ENCODE measurements at regions not wholly inside any gene's neighbourhood (a gene's known extent, or its start where the extent isn't known, plus 50 kb on each side); places are given as distances from the start of the nearest gene placed in this dataset.

GRCh38 chr5:54785729-54786591 is 199.4 kb downstream of the ESM1 start:
- H3K4me2 ChIP-seq (replicated peaks; ENCODE audit: extremely low read depth, low read length, poor library complexity, severe bottlenecking): peak overlapping the region; percentile 12
- H3K79me2 ChIP-seq (ENCODE audit: insufficient read depth, low read length): no peaks in the 10 kb centered on the region
- H3K9ac ChIP-seq (ENCODE audit: insufficient read depth, low read length, poor library complexity, severe bottlenecking): no peak overlapping the region
- Mint-ChIP-seq H3K4me3 (peak overlapping the region in 1 of 2 donors; percentile 53), H3K9me3 (peaks cover 2 to 13% (median 7%) of the 10 kb centered on the region in 7 donors), H3K4me1 (peaks cover 21% of the 10 kb centered on the region), H3K27ac (peak overlapping the region; percentile 78 to 92 (median 88)), H3K36me3 (peaks cover 3 to 4% of the 10 kb centered on the region in 2 donors), H3K27me3 (ENCODE audit: low read depth in 3 of 3) (no peaks in the 10 kb centered on the region)
- H3K27me3 ChIP-seq (ENCODE audit: control insufficient read depth in 2 of 2, insufficient read depth in 2 of 2, low read length in 2 of 2): no peaks in the 10 kb centered on the region
- H3K27ac ChIP-seq (ENCODE audit: low read depth in 1 of 2, low read length in 2 of 2): peak overlapping the region; percentile 54 to 56
- H3K36me3 ChIP-seq (replicated peaks in 1 of 2; ENCODE audit: control insufficient read depth in 1 of 2, insufficient read depth in 2 of 2, low read length in 2 of 2): no peaks in the 10 kb centered on the region
- peak; percentile 65 to 77 (median 74) for DNase-seq
- WGBS (ENCODE audit: insufficient coverage): 80% methylated on average over 1 of the region's 9 CpGs
- peaks cover 20 to 22% of the 10 kb centered on the region in 2 donors for H3K4me1 ChIP-seq (ENCODE audit: control insufficient read depth in 1 of 2, insufficient read depth in 2 of 2, low read length in 2 of 2)
- TF ChIP-seq CTCF (IDR thresholded peaks at IDR 0.05): no peak
- H4K20me1 ChIP-seq (ENCODE audit: insufficient read depth, low read length): no peaks in the 10 kb centered on the region
- H2AFZ ChIP-seq (ENCODE audit: insufficient read depth, low read depth, low read length, poor library complexity, severe bottlenecking): peak overlapping the region; percentile 55
- intact Hi-C loops (cut with micrococcal nuclease): no loop called here
- H3K4me3 ChIP-seq (replicated peaks in 1 of 3; ENCODE audit: low read depth in 2 of 3, low read length in 3 of 3): peak overlapping the region in 1 of 3 experiments; percentile 0
- H3K9me3 ChIP-seq (replicated peaks in 1 of 2; ENCODE audit: control insufficient read depth in 1 of 2, insufficient read depth in 1 of 2, low read length in 2 of 2): no peaks in the 10 kb centered on the region

GRCh38 chr5:54778783-54779182 is 206.6 kb downstream of the ESM1 start:
- Histone ChIP-seq H3K9me3 (replicated peaks in 1 of 2; ENCODE audit: control insufficient read depth in 1 of 2, insufficient read depth in 1 of 2, low read length in 2 of 2) (no peaks in the 10 kb centered on the region), H3K36me3 (replicated peaks in 1 of 2; ENCODE audit: control insufficient read depth in 1 of 2, insufficient read depth in 2 of 2, low read length in 2 of 2) (no peaks in the 10 kb centered on the region), H4K20me1 (ENCODE audit: insufficient read depth, low read length) (no peaks in the 10 kb centered on the region), H3K4me3 (replicated peaks in 1 of 3; ENCODE audit: low read depth in 2 of 3, low read length in 3 of 3) (no peak overlapping the region), H3K4me1 (ENCODE audit: control insufficient read depth in 1 of 2, insufficient read depth in 2 of 2, low read length in 2 of 2) (no peaks in the 10 kb centered on the region), H3K27ac (ENCODE audit: low read depth in 1 of 2, low read length in 2 of 2) (no peak overlapping the region), H3K4me2 (replicated peaks; ENCODE audit: extremely low read depth, low read length, poor library complexity, severe bottlenecking) (no peak overlapping the region), H2AFZ (ENCODE audit: insufficient read depth, low read depth, low read length, poor library complexity, severe bottlenecking) (no peak overlapping the region), H3K27me3 (ENCODE audit: control insufficient read depth in 2 of 2, insufficient read depth in 2 of 2, low read length in 2 of 2) (no peaks in the 10 kb centered on the region), H3K79me2 (ENCODE audit: insufficient read depth, low read length) (no peaks in the 10 kb centered on the region), H3K9ac (ENCODE audit: insufficient read depth, low read length, poor library complexity, severe bottlenecking) (no peak overlapping the region)
- no peaks in the 10 kb centered on the region for H3K36me3 Mint-ChIP-seq
- no peaks in the 10 kb centered on the region for H3K27me3 Mint-ChIP-seq (ENCODE audit: low read depth in 3 of 3)
- DNase-seq: no peak
- peaks cover 6% of the 10 kb centered on the region for H3K4me1 Mint-ChIP-seq
- TF ChIP-seq CTCF (IDR thresholded peaks at IDR 0.05): no peak
- H3K9me3 Mint-ChIP-seq: peaks cover 0 to 8% (median 0%) of the 10 kb centered on the region in 7 donors
- WGBS (ENCODE audit: insufficient coverage): 100% methylated on average over 2 of the region's 2 CpGs
- H3K27ac Mint-ChIP-seq: no peak overlapping the region
- H3K4me3 Mint-ChIP-seq: no peak overlapping the region
- intact Hi-C loops (cut with micrococcal nuclease): no loop called here
